Astrocyte of the cerebellum (primary cell): ENCODE measurements at regions not wholly inside any gene's neighbourhood (a gene's known extent, or its start where the extent isn't known, plus 50 kb on each side); places are given as distances from the start of the nearest gene placed in this dataset.

Experiments
- DNase-seq: peaks from one replicate; pipeline ENCODE4 v3.0.0-alpha.2; 2011; ENCODE audit warnings: low read depth
- H3K4me3 ChIP-seq: 2 replicates; pipeline ENCODE4 v1.5.1; 2011; ENCODE audit warnings: mild to moderate bottlenecking, low read depth, low read length, moderate library complexity
- in situ Hi-C: cut with HindIII; loops from 2 replicates; pipeline ENCODE4 v1.10.0; 2017; ENCODE audit warnings: low sequenced_read_pairs
- TF ChIP-seq, protein P1 (sequence below): IDR thresholded peaks from 2 replicates; pipeline ENCODE4 v1.5.1; 2012; ENCODE audit warnings: low read length, low read depth, moderate library complexity, mild to moderate bottlenecking; ENCODE audit errors: missing control alignments

DNA sequence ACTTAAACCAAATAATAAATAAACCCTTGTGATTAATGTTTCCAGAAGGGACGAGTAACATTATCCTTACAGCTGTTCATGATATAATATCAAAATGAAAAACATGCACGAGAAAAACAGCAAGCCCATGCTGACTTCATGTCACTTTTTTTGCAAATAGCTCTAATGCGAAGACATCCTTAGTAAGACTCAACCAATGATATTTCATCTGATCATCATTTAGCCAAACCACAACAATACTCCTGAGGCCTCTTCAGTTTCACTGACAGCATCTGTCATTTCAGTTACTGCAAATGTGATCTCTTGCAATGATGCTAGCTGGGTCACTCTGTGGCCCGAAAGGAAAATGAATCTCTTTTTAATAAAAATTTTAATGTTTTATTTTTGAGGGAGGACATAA lies 74.0 kb downstream of the POLR2M start:
- in situ Hi-C loops, result no loop called here
- no peak overlapping the region for H3K4me3 ChIP-seq
- no peak for DNase-seq
- TF ChIP-seq, protein P1, sequence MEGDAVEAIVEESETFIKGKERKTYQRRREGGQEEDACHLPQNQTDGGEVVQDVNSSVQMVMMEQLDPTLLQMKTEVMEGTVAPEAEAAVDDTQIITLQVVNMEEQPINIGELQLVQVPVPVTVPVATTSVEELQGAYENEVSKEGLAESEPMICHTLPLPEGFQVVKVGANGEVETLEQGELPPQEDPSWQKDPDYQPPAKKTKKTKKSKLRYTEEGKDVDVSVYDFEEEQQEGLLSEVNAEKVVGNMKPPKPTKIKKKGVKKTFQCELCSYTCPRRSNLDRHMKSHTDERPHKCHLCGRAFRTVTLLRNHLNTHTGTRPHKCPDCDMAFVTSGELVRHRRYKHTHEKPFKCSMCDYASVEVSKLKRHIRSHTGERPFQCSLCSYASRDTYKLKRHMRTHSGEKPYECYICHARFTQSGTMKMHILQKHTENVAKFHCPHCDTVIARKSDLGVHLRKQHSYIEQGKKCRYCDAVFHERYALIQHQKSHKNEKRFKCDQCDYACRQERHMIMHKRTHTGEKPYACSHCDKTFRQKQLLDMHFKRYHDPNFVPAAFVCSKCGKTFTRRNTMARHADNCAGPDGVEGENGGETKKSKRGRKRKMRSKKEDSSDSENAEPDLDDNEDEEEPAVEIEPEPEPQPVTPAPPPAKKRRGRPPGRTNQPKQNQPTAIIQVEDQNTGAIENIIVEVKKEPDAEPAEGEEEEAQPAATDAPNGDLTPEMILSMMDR, result no peak

DNA sequence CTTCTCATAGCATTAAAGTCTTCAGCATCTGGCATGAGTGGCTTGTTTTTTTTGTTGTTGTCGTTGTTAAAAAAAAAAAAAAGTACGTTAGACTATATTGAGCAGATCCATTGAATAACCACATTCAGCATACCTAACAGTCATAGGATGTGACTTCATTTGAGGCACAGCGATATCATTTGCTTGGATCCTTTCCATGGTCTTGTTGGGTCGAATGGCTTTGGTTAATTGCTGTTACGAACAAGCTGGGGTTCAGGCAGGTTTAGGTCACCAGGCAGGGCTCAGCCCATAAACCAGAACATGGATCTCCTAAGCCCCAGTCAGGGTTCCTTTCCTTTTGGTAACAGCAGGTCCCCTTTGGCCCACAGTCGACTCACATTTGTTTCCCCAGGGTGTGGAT lies 76.2 kb downstream of the POLR2M start:
- DNase-seq, result no peak
- in situ Hi-C loops, result no loop called here
- TF ChIP-seq, protein P1, result no peak
- H3K4me3 ChIP-seq, result no peak overlapping the region

DNA sequence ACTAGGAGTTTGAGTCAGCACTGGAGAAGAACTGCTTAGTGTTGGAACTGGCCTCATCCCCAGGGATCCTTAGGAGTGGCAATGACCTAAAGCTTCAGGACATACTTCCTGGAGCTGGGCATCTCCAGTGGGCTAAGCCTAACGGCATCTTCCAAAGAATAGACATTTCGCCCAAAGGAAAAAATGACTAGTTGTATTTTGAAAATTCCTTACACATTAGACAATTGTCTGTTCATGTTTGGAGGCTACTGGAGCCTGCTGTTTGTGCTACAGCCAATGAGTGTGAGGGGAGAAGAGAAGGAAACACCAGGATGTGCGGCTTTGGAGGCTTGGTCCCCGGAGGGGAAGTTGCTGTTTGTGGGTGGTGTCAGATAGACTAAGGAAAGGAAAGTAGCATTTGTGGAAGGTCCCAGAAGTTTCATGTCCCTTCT lies 77.6 kb downstream of the POLR2M start:
- DNase-seq, result no peak
- H3K4me3 ChIP-seq, result no peak overlapping the region
- in situ Hi-C loops, result no loop called here
- TF ChIP-seq, protein P1, result no peak

DNA sequence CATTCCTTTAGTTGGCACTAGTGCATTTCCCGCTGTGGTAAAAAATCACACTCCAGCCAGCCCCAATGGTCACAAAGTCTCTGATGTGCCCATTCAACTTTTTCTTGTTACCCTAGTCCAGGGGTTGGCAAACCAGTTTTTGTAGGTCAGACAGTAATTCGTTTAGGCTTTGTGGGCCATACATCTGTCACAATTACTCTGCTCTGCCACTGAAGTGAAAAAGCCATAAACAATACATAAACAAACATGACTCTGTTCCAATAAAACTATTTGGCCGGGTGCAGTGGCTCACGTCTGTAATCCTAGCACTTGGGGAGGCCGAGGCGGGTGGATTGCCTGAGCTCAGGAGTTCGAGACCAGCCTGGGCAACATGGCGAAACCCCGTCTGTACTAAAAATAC lies 78.5 kb downstream of the POLR2M start:
- in situ Hi-C loops, result no loop called here
- no peak for DNase-seq
- H3K4me3 ChIP-seq, result no peak overlapping the region
- TF ChIP-seq, protein P1, result no peak

DNA sequence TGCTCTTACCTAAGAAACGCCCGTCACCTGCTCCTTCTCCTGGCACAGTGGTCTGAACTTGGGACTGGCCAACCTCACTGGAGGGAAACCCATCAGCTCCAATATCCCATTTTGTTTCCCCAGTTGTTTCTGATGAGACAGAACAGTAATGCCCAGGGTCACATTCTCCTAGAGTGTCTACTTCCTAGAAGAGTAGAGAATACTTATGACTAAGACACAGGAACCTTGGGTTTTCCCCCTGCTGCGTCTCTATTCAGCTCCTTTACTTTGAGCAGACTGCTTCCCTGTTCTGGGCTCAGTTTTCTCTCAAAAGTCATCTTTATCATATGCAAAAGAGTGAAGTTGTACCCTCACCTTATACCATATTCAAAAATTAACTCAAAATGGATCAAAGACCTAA lies 79.4 kb downstream of the POLR2M start:
- TF ChIP-seq, protein P1, result no peak
- no peak overlapping the region for H3K4me3 ChIP-seq
- no peak for DNase-seq
- in situ Hi-C loops, result no loop called here

DNA sequence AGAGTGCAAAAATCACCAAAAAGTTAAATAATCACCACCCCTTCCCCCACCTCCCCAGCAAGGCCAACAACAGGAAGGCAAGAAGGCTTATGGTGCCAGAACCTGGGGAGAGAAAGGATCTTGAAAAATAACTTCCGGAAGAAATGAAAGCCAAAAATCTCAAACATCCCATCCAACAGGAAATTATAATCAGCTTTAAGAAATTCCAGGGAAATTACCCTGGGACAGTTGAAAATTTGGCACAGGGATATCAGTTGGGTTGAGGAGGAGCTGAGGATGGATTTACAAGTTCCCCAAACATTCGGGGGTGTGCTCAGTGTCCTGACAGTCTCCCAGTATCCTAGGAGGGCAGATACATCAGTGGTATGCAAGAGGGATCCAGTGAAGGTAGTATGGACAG lies 82.7 kb downstream of the POLR2M start:
- TF ChIP-seq, protein P1, result no peak
- no peak overlapping the region for H3K4me3 ChIP-seq
- in situ Hi-C loops, result no loop called here
- no peak for DNase-seq
